HG02571 (cell line): ENCODE measurements at regions not wholly inside any gene's neighbourhood (a gene's known extent, or its start where the extent isn't known, plus 50 kb on each side); places are given as distances from the start of the nearest gene placed in this dataset.
"Not testable (repeated sequence)": the region's sequence is repeated elsewhere in the genome, so short reads cannot be mapped to it uniquely, and the experiment has no call there.

Experiments used
- ATAC-seq: cut with Tn5 transposase; IDR thresholded peaks from one replicate; pipeline ENCODE4 v1.9.1; 2021; ENCODE audit warnings: mild to moderate bottlenecking, moderate library complexity; ENCODE audit not compliant: unreplicated experiment

DNA sequence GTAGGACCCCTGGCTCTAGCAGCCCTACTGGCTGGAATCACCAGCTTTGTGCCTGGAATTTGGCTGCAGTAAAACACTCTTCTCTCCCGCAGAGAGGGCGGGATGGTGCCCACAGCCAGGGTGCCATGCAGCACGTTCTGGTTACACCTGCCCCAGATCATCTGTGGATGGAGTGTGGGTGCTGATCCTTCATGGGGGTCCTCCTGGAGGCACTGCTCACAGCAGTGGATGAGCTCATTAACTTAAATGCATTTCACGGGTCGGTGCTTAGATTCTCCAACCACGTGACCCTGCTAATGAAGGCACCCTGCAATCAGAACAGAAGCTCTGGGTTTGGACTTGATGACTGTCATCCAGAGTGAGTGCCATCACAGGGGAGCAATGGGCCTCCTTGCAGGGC is 138.6 kb upstream of the AFDN start:
- no peak for ATAC-seq

DNA sequence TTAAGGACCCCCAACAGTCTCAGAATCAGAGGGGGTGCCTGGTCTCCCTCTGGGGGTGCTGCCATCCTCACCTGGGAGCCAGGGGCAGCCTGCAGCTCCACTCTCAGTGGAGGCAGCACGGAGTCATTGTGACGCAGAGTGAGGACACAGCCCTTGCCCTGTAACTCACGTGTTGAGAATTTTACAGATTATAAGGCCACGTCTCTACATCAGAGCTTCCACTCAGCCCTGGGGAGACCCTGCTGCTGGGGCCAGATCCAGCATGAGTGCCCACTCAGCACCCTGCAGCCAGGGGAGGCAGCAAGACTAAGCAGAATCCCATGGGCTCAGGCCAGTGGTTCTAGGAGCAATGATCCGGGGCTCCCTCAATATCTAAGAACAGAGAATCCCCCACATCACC is 137.4 kb upstream of the AFDN start:
- ATAC-seq: no peak

DNA sequence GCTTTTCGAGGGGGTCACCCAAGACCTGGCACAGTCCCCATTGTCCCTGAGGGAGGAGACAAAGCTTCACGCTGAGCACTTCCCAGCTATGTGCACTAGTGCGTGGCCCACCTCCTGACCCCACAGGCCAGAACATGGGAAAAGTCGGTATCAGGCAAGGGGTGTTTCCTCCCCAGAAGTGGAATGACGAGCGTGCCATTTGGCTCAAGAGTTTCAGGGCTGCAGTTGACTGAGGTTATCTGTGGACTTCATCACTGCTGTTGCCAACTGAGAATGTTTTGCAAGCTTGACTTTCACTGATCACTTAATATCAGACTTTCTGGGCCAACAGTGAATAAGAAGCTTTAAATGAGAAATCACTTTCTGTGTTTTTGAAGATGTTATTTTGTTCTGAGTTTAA is 137.0 kb upstream of the AFDN start:
- ATAC-seq: no peak

DNA sequence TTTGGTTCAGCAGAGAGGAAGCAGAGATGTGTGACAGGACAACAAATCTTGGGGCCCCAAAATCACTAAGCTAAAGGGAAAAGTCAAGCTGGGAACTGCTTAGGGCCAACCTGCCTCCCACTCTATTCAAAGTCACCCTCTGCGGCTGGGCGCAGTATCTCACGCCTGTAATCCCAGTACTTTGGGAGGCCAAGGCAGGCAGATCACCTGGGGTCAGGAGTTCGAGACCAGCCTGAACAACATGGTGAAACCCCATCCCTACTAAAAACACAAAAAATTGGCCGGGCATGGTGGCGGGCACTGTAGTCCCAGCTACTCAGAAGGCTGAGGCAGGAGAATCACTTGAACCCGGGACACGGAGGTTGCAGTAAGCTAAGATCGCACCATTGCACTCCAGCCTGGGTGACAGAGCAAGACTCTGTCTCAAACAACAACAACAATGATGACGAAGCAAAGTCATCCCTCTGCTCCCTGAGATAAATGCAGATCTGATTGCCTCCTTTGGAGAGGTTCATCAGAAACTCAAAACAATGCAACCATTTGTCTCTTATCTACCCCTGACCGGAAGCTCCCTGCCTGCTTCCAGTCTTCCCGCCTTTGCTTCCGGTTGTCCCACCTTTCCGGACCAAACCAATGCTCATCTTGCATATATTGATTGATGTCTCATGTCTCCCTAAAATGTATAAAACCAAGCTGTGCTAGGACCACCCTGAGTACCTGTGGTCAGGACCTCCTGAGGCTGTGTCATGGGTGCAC is 136.4 kb upstream of the AFDN start:
- ATAC-seq: not testable (repeated sequence)

DNA sequence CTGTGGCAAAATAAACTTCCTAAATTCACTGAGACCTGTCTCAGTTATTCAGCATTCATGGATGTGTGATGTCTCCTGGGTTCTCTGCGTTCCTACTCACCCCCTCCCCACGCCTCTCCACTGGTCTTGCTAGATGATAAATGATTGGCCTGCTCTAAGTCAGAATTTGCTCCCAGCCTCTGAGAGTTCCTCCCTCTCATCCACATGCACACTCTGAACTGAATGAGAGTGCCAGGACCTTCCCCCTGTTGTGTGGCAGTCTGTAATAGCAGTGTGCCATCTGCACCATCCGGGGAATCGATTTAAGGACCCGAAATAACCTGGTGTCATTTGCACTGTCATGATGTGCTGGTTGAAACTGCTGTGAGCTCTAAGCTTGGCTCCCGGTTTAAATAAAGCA is 135.8 kb upstream of the AFDN start:
- ATAC-seq: no peak

DNA sequence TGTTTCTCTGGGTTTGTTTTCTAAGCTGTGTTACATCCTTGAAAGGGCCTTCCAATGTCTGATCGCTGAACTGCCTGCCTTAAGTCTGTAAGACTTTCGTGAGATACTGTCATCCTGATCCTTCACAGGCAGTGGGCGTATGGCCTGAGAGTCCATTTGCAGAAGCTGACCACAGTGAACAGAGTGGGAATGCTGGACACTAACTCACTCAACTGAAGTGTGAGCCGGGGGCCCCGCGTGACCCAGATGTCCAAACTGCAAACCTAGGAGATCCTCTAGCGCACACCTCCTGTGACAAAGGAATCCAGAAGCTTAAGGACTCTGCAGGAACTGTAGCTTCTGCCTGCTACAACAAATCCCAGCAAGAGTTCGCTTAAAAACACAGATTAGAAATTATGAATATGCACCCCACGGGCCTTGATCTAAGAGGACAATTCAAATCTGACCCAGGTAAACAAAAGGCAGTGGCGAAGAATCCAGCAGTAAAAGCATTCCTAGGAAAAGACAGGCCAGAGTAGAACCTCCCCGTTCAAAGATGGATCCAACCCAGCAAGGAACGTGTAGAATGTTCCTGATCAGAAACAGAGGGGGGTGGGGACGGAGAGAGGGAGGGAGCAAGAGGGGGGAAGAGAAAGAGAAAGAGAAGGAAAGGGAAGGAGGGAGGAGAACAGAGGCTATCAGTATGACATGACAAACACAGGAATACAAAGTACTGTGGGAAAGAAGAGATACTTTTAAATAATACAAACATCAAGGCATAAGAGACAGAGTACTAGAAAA is 135.0 kb upstream of the AFDN start:
- no peak for ATAC-seq

DNA sequence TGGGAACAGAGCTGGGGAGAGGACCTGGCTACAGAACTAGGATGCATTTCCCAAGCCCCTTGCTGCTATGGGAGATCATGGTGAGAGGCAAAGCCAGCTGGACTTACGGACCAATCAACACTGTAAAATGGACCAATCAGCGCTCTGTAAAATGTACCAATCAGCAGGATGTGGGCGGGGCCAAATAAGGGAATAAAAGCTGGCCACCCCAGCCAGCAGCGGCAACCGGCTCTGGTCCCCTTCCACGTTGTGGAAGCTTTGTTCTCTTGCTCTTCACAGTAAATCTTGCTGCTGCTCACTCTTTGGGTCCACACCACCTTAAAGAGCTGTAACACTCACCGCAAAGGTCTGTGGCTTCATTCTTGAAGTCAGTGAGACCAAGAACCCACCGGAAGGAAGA is 133.2 kb upstream of the AFDN start:
- ATAC-seq: not testable (repeated sequence)

DNA sequence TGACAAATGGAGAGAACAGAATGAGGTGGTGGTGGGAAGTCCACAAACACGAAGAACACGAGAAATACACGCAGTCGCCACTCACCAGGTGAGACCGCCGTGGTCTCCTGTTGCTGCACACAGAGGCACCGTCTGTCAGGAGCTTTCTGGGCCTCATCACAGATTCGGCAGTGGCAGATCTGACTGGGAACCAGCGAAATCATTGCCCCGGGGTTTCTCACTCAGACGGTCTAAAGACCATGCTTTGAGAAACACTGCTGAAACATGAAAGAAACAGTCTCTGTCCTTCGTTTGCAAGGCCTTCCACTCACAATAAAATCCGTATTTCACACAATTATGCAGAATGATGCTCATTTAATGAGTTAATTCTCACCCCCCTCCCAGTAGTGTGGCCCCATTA is 130.9 kb upstream of the AFDN start:
- ATAC-seq: no peak

DNA sequence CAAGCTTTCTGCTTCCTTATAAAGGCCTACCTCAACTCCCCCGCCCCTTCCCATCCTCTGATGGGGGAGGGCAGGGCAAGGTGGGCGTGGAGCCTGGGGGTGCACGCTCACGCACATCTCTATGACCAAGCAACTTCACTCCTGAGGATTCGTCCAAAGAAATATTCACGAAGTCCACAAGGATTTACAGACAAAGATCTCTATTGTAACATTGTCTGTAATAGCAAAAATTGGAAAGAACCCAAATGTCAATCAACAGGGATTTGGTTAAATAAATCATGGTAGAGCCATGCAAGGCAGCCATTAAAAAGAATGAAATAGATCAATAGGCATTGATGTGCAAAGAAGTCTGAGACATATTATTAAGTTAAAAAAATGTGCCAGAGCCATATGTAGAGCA is 130.4 kb upstream of the AFDN start:
- ATAC-seq: no peak

DNA sequence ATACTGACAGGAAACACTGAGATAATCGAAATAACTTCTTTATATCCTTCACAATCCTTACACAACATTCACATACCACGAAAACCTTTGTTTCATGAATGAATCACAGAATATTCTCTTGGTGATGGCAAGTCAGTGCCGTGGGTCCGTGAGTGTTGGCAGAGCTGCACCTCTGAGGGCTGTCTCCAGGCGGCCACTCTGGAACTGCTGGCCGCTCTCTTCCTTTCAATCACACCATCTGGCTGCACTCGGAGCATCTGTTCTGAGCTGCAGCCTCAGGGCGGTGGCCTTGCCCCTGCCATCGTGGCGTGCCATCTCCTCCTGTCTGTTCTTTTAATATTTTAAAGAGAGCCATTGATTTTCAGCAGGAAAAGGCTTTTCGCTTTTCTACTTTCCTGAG is 129.4 kb upstream of the AFDN start:
- no peak for ATAC-seq

DNA sequence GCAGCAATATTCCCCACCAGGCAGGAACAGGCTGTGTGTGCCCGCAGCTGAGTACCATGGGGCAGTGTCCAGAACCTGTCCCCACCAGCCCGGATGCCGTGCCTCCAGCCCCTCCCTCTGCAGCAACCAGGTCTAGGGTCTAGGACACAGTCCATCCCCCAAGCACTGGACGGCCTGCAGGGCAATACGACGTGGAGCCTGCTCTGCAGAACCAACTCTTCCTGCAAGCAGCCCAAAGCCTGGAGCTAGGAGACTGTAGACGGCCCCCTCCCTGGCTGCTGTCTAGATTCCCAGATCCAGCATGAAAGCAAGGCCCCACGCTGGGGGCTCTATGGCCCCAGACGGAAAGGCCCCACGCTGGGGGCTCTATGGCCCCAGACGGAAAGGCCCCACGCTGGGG is 128.2 kb upstream of the AFDN start:
- no peak for ATAC-seq

DNA sequence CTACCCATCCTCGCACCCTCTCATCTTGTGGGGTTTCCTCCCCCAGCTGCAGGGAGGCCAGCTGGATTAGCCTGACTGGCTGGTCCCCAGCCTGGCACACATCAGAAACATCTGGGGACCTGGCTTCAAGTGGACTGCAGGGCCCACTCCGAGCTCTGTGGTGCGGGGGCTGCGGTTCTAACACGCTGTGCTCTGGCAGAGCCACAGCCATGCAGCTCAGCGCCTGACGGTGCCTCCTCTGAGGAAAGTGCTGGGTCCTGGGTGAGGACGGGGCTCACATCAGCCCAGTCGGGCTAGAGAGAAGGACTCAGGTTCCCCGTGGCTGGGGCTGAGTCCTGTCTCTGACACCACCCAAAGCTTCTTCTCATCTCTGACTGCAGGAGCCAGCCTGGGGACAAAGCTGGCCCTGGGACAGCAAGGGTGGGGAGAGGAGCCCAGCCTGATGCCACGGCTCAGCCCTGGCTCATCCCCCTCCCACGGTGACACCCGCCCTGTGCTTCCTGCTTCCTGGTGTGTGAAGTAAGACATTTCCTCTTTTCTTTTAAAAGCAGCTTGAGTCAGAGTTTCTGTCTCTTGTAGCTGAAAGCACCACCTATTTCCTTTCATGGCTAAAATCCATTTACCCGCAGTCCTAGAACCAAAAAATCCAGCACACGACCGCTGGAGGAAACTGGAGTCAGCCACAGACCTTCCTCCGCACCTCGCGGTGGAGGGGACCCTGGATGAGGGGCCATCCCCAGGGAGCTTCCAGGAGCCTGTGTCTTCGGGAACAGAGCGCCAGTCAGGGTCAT is 127.4 kb upstream of the AFDN start:
- ATAC-seq: peak; percentile 86

DNA sequence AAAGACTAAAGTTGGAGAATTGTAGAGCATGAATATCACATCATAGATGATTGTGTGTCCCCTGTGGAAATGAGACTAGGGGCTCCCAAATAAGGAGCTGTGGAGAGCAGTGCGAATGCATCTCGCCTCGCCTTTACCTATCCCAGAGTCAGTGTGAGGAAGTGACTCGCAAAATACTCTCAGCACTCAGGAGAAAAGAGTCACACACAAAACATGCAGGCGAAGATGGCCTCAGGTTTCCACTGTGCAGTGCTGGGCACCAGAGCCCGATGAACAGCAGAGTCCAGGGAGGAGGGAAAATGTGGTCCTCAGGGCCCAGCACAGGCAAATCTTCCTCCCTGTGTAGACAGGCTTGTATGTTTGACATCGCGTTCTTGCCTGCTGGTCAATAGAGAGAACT is 126.5 kb upstream of the AFDN start:
- no peak for ATAC-seq

DNA sequence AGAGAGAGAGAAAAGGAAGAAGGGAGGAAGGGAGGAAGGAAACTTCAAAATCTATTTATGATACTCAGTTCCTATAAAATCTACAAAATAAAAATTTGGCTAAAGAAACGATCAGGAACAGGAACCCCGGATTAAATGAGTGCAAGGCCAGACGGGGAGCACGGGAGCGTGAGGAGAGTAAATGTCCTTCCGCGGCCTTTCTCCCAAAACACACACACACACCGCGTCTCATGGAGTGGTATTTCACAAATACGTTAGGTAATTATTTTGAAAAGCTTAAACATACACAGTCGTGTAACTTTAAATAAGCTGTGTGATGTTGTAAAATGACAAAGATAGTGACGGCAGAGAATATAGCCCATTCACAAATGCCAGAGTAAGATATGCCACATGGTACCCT is 125.7 kb upstream of the AFDN start:
- ATAC-seq: no peak

DNA sequence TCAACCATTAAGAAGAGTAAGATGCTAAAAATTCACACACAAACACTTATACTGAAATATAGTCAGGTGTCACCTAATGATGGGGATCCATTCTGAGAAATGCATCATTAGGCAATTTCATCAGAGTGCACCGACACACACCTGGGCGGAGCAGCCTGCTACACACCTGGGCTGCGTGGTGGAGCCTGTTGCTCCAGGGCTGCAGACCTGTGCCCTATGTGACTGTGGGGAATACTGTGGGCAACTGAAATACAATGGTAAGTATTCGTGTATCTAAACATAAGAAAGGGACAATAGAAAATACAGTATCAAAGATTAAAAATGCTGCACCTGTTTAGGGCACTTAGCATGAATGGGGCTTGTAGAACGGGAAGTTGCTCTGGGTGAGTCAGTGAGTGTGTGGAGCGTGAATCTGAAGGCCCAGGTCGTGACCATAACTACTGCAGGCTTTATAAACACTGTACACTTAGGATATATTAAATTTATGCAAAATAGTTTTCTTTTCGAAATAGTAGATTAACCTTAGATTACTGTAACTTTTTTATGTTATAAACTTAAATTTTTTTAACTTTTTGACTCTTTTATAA is 124.4 kb upstream of the AFDN start:
- no peak for ATAC-seq

DNA sequence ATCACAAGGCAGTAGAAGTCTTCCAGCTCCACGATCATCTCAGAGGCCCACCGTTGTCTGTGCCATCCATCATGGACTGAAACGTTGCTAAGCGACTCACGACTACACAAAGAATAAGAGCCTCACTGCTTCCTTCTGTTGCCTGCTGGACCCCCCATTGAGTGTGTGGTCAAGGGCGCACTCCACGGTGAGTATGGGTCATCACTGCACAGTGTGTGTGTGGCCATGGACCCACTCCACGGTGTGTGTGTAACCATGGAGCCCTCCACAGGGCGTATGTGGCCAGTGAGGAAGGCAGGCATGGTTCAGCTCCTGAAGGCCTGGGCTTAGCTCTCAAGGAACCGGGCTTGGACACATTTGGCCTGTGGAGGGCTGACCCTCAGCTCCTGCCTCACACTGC is 123.4 kb upstream of the AFDN start:
- ATAC-seq: no peak

DNA sequence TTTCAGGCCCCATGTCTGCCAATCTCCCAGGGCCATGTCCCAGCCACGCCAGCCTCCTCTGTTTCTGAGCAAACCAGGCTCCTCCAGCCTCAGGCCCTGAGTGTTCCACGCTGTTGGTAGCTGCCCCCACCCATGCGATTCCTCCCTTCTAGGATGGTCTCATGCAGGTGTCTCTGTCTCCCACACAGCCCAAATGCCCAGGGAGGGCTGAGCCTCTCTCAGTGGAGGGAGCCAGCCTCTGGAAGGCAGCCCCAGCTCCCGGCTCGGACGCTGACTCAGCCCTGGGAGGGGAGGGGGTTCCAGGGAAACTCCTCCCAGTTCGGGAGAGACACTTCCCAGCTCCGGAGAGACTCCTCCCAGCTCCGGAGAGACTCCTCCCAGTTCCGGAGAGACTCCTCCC is 122.9 kb upstream of the AFDN start:
- no peak for ATAC-seq

DNA sequence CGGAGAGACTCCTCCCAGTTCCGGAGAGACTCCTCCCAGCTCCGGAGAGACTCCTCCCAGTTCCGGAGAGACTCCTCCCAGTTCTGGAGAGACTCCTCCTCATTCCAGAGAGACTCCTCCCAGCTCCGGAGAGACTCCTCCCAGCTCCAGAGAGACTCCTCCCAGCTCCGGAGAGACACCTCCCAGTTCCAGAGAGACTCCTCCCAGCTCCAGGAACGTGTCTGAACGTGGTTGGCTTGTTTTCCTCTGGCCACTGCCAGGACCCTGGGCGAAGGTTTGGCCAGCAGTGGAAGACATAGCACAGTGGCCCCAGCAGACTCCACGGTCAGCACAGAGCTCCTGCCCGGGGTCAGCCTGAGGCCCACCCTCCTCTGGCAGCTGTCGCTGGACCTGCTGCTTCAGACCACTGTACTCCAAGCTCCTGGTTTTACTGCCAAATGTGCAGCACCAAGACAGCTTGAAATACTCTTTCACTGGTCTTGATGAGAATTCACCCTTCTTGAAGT is 122.3 kb upstream of the AFDN start:
- no peak for ATAC-seq

DNA sequence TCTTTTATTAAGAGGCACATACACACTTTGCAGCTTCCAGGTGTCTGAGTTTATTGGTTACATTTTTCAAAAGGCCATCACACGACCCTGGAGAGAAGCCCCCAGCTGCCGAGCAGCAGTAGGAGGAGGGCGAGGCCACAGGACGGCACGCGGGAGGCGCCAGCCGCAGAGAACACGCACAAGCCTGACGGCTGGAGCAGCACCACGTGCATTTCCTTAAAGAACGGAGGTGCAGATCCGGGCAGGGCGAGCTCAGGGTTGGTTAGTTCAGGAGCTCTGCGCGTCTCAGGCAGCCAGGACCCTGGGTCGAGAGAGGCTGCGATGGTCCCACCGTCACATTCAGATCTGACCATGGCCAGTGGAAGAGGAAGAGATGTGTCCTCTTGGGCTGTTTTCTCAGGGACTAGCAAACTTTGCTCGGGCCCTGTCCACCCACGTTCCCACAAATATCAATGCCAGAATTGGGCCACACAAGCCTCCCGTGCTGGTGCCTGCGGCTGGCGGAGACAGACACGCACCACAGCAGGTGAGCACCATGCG is 121.4 kb upstream of the AFDN start:
- no peak for ATAC-seq

DNA sequence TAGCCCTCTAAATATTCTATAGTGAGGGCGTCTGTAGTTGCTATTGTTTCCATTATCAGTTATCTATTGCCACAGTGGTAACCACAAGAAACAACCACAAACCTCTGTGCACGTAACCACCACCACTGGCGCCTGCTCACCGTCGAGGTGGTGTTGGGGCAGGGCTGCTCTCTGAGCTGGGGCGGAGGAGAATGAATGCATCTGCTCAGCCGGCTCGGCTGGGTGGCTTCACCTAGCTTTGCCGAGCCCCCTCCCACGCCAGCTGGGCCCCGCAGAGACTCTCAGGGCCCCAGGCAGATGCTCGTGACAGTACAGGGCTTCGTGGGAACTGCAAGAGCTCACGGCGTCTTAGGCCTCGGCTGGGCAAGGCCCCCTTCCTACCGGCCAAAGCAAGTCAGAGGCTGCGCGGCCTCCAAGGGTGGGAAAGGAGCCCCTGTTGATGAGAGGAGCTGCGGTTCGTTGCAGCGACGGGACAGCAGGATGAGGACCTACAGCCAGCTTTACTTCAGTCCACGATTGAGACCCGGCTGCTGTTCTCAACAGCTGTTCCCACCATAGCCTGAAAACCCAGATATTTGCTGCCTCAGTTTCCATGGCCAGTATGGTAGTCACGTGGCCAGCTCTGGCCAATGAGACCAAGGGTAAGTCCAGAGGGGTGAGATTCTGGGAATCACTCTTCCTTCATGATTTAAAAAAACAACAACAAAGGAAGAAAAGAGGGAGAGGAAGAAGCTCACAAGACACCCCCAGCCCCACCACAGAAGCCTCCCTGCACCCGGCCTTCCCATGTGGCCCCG is 120.2 kb upstream of the AFDN start:
- ATAC-seq: peak; percentile 95
